ENCODE measurements at regions not wholly inside any gene's neighbourhood (a gene's known extent, or its start where the extent isn't known, plus 50 kb on each side); places are given as distances from the start of the nearest gene placed in this dataset.

DNA sequence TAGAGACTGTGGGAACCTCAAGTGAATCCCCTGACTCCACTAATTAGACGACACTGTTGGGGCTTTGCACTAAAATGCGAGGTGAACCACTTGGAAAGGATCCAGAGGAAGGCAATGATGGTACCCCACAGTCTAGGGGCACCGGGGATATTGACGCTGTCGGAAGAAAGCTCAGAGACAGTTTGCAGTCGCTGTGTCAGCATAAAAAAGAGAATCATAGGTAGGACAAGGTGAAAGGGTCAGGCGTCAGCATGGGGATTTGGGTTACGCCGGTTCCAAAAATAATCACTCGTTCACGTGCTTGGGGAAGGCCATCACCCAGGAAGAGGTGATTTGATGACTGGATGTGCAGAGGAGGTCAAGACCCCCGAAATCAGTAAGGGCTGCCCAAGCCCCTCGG, 598.0 kb upstream of the NOX3 start:
- H3K9me3 Mint-ChIP-seq: peaks cover 7% of the 10 kb centered on the region
- no peaks in the 10 kb centered on the region for H3K27me3 Mint-ChIP-seq (ENCODE audit: low read depth)
- H3K4me3 Mint-ChIP-seq: no peak overlapping the region
- H3K36me3 Mint-ChIP-seq (ENCODE audit: low read depth): no peaks in the 10 kb centered on the region
- H3K27ac Mint-ChIP-seq: no peak overlapping the region
- DNase-seq (ENCODE audit: low spot score): no peak
- H3K4me1 Mint-ChIP-seq (ENCODE audit: low read depth): no peaks in the 10 kb centered on the region

GRCh38 chr6:156046841-156047449, 591.3 kb upstream of the NOX3 start:
- Mint-ChIP-seq H3K9me3 (peaks cover 15% of the 10 kb centered on the region), H3K27me3 (ENCODE audit: low read depth) (no peaks in the 10 kb centered on the region), H3K36me3 (ENCODE audit: low read depth) (no peaks in the 10 kb centered on the region), H3K27ac (no peak overlapping the region), H3K4me1 (ENCODE audit: low read depth) (no peaks in the 10 kb centered on the region), H3K4me3 (no peak overlapping the region)
- no peak for DNase-seq (ENCODE audit: low spot score)

DNA sequence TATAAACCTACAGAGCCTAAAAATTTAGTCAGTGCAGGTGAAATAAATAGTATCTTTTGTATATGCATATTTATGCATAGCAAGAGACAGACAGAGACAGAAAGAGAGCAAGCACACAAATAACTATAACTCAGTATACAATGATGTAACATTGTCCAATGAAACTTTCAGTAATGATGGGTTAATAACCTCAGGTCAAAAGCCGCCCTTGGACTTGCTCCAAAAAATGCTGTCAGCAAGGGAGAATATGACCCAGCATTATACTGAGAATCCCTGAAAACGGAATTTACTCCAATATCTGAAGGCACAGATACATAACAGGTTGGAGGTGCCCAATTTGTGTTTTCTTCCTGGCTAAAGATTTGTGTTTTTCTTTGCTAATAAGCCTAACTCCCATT, 590.6 kb upstream of the NOX3 start:
- Mint-ChIP-seq H3K4me3 (no peak overlapping the region), H3K27ac (no peak overlapping the region), H3K4me1 (ENCODE audit: low read depth) (no peaks in the 10 kb centered on the region), H3K27me3 (ENCODE audit: low read depth) (no peaks in the 10 kb centered on the region), H3K9me3 (peaks cover 15% of the 10 kb centered on the region), H3K36me3 (ENCODE audit: low read depth) (no peaks in the 10 kb centered on the region)
- no peak for DNase-seq (ENCODE audit: low spot score)

DNA sequence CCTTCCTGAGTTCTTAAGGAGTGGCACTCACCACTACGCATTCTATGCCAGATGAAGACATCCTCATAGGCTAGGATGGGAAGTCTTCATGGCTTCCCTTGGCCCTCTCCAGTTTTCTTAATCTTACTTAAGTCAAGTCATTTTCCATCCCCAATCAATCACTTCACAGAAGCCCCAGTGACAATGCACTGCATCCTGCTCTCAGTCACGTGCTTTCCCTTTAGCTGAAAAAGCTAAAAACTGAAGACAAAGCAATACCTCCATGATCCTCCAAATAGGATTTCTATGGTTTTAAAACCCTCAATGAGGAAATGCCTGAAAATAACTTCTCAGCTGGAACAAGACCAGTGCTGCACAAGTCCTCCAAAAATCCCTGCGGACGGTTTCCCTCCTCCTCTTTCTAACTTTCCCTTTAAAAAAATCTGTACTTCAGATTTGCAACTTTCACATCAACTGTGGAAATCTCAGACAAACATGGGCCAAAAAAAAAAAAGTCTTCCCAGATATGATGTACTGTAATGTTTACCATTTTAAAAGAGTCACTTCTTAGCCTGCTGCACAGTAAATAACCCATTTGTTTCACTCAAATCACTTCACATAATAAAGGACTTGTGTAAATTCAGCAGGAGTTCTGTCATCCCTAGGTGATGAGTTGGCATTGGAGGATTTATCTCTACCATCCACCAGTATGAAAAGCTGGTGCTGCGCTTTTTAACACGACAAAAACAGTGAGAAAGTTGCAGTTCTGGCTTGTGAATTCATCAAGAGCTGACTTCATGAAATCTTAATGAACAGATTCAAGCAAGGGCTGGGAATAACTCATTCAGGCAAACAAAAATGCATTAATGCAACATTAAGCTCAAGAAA, 590.0 kb upstream of the NOX3 start:
- Mint-ChIP-seq H3K27ac (no peak overlapping the region), H3K36me3 (ENCODE audit: low read depth) (no peaks in the 10 kb centered on the region), H3K27me3 (ENCODE audit: low read depth) (no peaks in the 10 kb centered on the region), H3K4me1 (ENCODE audit: low read depth) (no peaks in the 10 kb centered on the region), H3K4me3 (no peak overlapping the region), H3K9me3 (peaks cover 15% of the 10 kb centered on the region)
- DNase-seq (ENCODE audit: low spot score): no peak

GRCh38 chr6:156033598-156033997, 578.0 kb upstream of the NOX3 start:
- Mint-ChIP-seq H3K27me3 (ENCODE audit: low read depth) (no peaks in the 10 kb centered on the region), H3K27ac (no peak overlapping the region), H3K4me1 (ENCODE audit: low read depth) (peaks cover 3% of the 10 kb centered on the region), H3K9me3 (peaks cover 13% of the 10 kb centered on the region), H3K36me3 (ENCODE audit: low read depth) (no peaks in the 10 kb centered on the region), H3K4me3 (no peak overlapping the region)
- no peak for DNase-seq (ENCODE audit: low spot score)

- H3K4me3 Mint-ChIP-seq: no peak overlapping the region
- DNase-seq (ENCODE audit: low spot score): no peak
- peaks cover 3% of the 10 kb centered on the region for H3K4me1 Mint-ChIP-seq (ENCODE audit: low read depth)
- H3K27me3 Mint-ChIP-seq (ENCODE audit: low read depth): no peaks in the 10 kb centered on the region
- H3K36me3 Mint-ChIP-seq (ENCODE audit: low read depth): no peaks in the 10 kb centered on the region
- no peak overlapping the region for H3K27ac Mint-ChIP-seq
- peaks cover 13% of the 10 kb centered on the region for H3K9me3 Mint-ChIP-seq
Measured at GRCh38 chr6:156031516-156031915, 575.9 kb upstream of the NOX3 start.

- Mint-ChIP-seq H3K27me3 (ENCODE audit: low read depth) (no peaks in the 10 kb centered on the region), H3K27ac (no peak overlapping the region)
- DNase-seq (ENCODE audit: low spot score): no peak
Measured at GRCh38 chr6:156030053-156030452, 574.4 kb upstream of the NOX3 start.

GRCh38 chr6:156029286-156029985, 573.8 kb upstream of the NOX3 start:
- Mint-ChIP-seq H3K9me3 (peaks cover 24% of the 10 kb centered on the region), H3K27ac (no peak overlapping the region), H3K36me3 (ENCODE audit: low read depth) (no peaks in the 10 kb centered on the region), H3K4me3 (no peak overlapping the region), H3K4me1 (ENCODE audit: low read depth) (peaks cover 3% of the 10 kb centered on the region), H3K27me3 (ENCODE audit: low read depth) (no peaks in the 10 kb centered on the region)
- DNase-seq (ENCODE audit: low spot score): no peak

More at GRCh38 chr6:156030053-156030452, 574.4 kb upstream of the NOX3 start:
- no peaks in the 10 kb centered on the region for H3K36me3 Mint-ChIP-seq (ENCODE audit: low read depth)
- H3K4me1 Mint-ChIP-seq (ENCODE audit: low read depth): peaks cover 3% of the 10 kb centered on the region
- no peak overlapping the region for H3K4me3 Mint-ChIP-seq
- peaks cover 21% of the 10 kb centered on the region for H3K9me3 Mint-ChIP-seq

- Mint-ChIP-seq H3K36me3 (ENCODE audit: low read depth) (no peaks in the 10 kb centered on the region), H3K4me1 (ENCODE audit: low read depth) (peaks cover 3% of the 10 kb centered on the region), H3K9me3 (peaks cover 19% of the 10 kb centered on the region), H3K4me3 (no peak overlapping the region), H3K27me3 (ENCODE audit: low read depth) (no peaks in the 10 kb centered on the region), H3K27ac (no peak overlapping the region)
- DNase-seq (ENCODE audit: low spot score): no peak
Measured at GRCh38 chr6:156028335-156029131, 572.9 kb upstream of the NOX3 start.

- DNase-seq (ENCODE audit: low spot score): no peak
- Mint-ChIP-seq H3K4me3 (no peak overlapping the region), H3K4me1 (ENCODE audit: low read depth) (peaks cover 3% of the 10 kb centered on the region), H3K9me3 (peaks cover 16% of the 10 kb centered on the region), H3K36me3 (ENCODE audit: low read depth) (no peaks in the 10 kb centered on the region), H3K27ac (no peak overlapping the region), H3K27me3 (ENCODE audit: low read depth) (no peaks in the 10 kb centered on the region)
Measured at GRCh38 chr6:156027248-156027626, 571.6 kb upstream of the NOX3 start.

DNA sequence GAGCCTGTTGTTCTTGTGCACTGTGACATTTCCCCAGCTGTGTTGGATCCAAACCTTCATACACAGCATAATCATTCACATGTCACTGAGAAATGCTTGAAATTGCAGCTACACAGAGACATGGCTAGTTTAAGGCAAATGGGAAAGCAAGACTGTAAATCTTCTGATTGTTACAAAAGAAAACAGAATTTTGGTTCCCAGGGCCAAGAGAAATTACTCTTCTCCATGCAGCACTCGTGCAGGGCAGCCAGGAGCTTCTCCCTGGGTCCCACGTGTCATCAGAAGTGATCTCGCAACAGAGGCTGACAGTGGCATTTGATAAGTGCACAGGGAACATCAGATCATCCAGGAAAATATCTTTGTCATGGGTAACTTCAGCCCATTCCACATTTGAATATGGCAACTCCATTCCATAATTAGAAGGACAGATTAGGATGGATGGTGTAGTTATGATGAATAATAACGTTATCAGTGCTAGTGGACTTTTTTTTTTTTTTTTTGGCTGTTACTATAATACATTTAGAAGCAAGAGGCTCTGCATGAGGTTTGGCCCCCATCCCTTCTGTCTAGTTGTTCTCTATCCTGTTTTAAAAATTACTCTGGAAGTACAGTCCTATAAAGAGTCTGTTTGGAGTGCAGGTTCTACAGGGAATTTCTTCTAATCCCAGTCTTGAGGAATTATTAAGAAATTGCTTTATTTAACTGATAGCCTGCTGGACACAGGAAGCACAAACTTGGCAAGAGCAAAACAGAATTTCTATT, 571.0 kb upstream of the NOX3 start:
- Mint-ChIP-seq H3K4me1 (ENCODE audit: low read depth) (peaks cover 3% of the 10 kb centered on the region), H3K36me3 (ENCODE audit: low read depth) (no peaks in the 10 kb centered on the region), H3K27ac (no peak overlapping the region), H3K4me3 (no peak overlapping the region), H3K9me3 (peaks cover 16% of the 10 kb centered on the region), H3K27me3 (ENCODE audit: low read depth) (no peaks in the 10 kb centered on the region)
- no peak for DNase-seq (ENCODE audit: low spot score)

GRCh38 chr6:156024339-156024738, 568.7 kb upstream of the NOX3 start:
- Mint-ChIP-seq H3K36me3 (ENCODE audit: low read depth) (no peaks in the 10 kb centered on the region), H3K27me3 (ENCODE audit: low read depth) (no peaks in the 10 kb centered on the region), H3K4me1 (ENCODE audit: low read depth) (peaks cover 3% of the 10 kb centered on the region), H3K9me3 (peaks cover 16% of the 10 kb centered on the region), H3K27ac (no peak overlapping the region), H3K4me3 (no peak overlapping the region)
- DNase-seq (ENCODE audit: low spot score): no peak

DNA sequence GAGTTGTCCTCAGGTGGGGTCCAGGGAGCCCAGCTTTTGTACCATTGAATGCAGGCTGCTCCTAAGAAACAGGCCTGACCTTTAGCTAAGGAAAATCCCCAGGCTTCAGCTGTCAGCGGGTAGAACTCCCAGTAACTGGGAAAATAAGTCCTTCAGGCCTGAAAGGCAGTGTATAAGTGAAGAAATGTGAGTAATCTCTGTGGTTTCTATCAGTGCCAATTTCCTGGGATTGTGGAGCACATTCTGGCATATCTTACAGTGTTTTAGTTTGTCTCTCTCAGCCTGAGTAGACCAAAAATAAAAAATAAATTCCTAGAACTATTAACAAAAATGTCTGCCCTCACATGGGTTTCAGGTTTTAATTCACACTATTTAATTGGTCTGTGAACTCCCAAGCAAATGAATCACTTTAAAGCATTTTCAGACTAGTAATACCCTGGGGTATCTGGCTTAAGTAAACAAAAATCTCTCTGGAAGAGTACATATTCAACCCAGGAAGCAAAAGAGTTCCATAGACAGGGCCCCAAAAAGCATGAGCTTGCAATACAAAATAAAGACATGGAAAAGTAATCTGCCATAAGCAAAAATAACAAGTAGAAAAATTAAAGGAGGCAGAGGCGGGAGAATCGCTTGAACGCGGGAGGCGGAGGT, 566.2 kb upstream of the NOX3 start:
- no peaks in the 10 kb centered on the region for H3K4me1 Mint-ChIP-seq (ENCODE audit: low read depth)
- no peak overlapping the region for H3K27ac Mint-ChIP-seq
- no peaks in the 10 kb centered on the region for H3K36me3 Mint-ChIP-seq (ENCODE audit: low read depth)
- peaks cover 16% of the 10 kb centered on the region for H3K9me3 Mint-ChIP-seq
- no peaks in the 10 kb centered on the region for H3K27me3 Mint-ChIP-seq (ENCODE audit: low read depth)
- no peak overlapping the region for H3K4me3 Mint-ChIP-seq
- DNase-seq (ENCODE audit: low spot score): no peak
